Hepatic stellate cell (primary cell): ENCODE measurements at regions not wholly inside any gene's neighbourhood (a gene's known extent, or its start where the extent isn't known, plus 50 kb on each side); places are given as distances from the start of the nearest gene placed in this dataset.
"Not testable (repeated sequence)": the region's sequence is repeated elsewhere in the genome, so short reads cannot be mapped to it uniquely, and the experiment has no call there.

Experiments
- DNase-seq: peaks from one replicate; pipeline ENCODE4 v3.0.0; 2011; ENCODE audit warnings: low spot score

DNA sequence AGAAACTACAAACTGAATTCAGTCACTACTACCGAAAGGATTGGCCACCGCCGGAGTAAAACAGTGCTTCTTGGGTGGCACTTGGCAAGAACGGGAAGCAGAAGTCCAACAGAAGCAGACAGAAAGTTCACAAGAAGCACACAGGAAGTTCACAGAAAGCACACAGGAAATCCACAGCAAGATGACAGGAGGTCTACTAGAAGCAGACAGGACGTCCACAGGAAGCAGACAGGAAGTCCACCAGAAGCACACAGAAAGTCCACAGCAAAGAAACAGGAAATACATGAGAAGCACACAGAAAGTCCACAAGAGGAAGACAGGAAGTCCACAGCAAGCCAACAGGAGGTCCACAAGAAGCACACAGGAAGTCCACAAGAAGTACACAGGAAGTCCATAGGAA, 399.2 kb upstream of the AUTS2 start:
- no peak for DNase-seq

DNA sequence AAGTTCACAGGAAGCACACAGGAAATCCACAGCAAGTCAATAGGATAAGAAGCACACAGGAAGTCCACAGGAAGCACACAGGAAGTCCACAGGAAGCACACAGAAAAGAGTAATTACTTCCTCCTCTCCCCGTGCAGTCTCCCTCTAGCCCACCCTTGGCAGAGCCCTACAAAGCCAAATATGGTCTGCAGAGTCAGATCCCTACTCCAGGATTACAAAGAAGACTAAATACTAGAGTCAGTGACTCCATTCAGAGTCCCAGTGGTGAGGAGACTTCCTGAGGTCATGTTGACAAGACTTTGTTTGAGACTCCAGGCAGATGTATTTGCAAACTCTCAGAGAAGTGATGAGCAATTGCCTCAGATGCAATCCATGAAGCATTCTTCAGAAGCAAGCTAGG, 398.6 kb upstream of the AUTS2 start:
- no peak for DNase-seq

DNA sequence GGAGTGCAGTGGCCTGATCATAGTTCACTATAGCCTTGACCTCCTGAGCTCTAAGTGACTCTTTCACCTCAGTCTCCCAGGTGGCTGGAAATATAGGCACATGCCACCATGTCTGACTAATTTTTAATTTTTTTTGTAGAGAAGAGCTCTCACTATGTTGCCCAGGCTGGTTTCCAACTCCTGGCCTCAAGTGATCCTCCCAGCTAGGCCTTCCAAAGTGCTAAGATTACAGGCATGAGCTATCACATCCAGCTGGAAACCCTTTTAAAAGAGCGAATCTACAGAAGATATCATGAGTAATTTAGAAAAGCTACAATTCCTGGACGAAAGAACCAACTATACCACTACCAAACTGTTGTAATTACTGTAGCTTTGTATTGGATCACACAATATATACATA, 394.4 kb upstream of the AUTS2 start:
- DNase-seq: no peak

DNA sequence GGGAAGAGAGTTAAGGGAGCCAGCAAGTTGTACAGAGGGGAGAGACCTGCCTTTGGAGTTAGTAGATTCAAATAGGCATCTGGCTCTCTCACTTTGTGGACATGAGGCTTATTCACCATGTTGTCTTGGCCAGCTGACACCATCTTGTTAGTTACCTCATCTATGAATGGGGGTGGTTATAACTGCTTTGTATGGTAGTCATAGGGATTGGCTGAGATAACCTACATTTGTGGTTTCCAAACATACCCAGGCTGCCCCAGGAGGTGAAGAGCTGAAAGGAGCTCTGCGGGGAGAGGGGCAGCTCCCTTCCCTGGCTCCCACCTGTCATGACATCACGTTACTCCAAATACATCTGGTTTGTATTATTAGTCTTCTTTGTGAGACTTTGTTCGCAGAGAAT, 393.3 kb upstream of the AUTS2 start:
- no peak for DNase-seq

DNA sequence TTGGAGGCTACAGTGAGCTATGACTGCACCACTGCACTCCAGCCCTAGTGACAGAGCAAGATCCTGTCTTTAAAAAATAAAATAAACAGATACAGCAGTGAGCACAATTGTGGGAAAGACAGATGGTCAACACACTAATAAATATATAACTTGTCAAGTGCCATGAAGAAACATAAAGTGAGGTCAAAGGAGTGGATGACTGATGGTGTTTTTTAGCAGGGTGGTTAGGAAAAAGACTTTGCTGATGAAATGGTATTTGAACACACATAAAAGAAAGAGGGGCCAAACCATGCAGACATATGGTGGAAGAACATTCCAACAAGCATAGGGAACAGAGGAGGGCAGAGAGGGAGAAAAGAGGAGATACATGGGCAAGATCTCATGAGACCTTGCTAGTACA, 392.7 kb upstream of the AUTS2 start:
- no peak for DNase-seq

DNA sequence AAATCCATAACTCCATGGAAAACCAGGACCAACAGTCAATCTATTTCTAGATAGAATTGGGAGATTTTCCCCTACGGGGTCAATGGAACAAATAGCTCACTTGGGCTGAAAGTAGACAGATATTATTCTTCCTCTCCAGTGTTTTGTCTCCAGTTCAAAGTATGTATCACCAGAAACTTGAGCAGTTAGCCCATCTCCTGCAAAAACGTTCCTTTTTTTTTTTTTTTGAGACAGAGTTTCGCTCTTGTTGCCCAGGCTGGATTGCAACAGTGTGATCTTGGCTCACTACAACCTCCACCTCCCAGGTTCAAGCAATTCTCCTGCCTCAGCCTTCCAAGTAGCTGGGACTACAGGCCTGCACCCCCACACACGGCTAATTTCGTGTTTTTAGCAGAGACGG, 390.0 kb upstream of the AUTS2 start:
- no peak for DNase-seq

DNA sequence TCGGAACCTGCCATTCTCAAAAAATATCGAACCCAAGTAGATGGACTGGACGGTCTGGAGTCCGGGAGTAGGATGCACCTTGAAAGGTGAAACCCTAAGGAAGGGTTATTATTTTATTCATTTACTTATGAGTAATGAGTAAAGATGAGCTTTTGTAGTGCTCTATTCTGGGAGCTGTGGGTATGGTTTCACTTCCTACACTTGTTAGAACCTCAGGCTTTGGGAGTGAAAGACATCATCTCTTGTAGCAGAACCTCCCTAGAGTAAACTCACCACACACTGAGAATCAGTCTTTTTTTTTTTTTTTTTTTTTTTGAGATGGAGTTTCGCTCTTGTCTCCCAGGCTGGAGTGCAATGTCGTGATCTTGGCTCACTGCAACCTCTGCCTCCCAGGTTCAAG, 389.4 kb upstream of the AUTS2 start:
- DNase-seq: no peak

DNA sequence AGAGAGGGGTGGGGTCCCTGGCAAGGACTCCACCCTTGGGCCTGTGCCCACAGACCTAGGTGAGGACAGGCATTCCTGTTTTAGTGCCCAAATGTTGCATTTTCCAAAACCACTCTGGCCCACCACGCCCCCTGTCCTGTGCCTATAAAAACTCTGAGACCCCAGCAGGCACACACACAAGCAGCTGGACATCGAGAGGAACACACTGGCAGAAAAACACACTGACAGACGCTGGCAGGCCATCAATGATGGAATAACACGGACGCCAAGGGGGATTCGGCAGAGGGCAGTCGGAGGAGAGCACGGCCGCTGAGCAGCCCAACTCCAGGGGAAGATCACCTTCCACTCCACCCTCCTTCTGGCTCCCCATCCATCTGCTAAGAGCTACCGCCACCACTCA, 386.9 kb upstream of the AUTS2 start:
- no peak for DNase-seq

DNA sequence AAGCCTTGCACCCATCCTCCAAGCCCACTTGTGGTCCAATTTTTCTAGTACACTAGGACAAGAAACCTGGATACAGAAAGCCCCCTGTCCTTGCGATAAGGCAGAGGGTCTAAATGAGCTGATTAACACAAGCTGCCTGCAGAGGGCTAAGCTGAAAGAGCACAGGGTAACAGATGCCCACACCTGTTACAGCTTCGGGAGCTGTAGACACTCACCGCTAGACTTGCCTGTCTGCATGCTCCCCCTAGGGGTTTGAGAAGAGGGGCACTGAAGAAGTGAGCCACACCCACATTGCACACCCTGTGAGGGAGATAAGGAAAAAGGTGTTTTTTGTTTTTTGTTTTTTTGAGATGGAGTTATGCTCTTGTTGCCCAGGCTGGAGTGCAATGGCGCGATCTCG, 386.5 kb upstream of the AUTS2 start:
- DNase-seq: no peak

DNA sequence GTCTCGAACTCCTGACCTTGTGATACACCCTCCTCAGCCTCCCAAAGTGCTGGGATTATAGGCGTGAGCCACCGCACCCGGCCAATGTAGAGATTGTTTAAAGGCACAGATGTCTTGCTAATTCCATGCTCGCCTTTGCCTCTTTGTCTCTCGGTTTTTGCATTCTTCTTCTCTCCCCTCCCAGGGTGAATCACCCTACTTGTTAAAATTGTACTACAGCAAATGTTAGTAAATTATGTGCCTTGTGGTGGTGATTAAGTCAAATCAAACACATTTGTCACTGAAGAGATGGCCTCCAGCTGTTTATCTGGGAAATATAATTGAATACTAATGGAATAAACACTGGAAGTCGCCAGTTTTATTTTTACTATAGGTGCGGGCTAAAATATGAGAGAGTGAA, 384.4 kb upstream of the AUTS2 start:
- DNase-seq: no peak

DNA sequence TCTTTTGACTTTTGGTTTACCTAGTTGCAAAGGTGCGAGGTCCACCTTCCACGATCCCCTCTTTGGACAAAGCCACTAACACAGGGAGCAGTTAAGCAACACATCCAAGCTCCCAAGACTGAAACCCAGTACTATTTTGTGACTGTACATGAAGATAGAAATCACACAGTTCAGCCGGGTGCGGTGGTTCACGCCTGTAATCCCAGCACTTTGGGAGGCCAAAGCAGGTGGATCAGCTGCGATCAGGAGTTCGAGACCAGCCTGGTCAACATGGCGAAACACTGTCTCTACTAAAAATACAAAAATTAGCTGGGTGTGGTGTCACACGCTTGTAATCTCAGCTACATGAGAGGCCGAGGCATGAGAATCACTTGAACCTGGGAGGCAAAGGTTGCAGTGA, 382.8 kb upstream of the AUTS2 start:
- not testable (repeated sequence) for DNase-seq

DNA sequence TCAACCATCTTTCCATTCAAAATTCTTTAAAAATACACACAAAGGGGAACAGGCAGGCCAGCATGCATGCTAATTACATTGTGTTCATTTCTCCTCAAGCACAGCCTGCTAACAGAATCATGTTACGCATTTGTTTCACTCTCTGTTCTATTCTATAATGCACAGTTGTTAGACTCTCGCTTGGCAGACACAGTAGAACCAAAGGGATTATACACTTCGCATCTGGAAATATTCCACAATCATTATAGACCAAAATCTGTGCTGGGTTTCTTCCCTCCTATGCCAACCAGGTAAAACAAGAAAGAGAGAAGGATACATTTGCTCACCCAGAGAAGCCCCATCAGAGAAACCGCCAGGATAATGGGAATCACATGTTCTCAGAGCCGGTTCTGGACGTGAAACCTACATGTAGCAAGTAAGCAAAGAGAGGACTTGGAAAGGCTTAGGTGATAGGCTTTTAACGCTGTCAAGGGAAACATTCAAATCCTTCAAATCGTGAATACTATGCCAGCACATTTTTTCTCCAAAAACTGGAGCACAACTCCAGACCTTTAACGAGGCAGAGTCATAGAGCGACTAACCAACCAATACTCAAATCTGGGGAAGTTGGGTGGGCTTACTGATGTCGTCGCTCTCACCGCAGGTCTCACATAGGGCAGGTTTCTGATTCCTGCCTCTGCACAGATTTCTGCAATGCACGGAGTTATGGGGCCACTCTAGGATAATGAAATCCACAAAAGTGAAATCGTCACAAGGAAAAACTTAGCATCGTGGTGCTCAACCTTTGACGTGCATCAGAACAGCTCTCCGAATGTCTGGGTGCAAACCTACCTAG, 380.5 kb upstream of the AUTS2 start:
- no peak for DNase-seq

DNA sequence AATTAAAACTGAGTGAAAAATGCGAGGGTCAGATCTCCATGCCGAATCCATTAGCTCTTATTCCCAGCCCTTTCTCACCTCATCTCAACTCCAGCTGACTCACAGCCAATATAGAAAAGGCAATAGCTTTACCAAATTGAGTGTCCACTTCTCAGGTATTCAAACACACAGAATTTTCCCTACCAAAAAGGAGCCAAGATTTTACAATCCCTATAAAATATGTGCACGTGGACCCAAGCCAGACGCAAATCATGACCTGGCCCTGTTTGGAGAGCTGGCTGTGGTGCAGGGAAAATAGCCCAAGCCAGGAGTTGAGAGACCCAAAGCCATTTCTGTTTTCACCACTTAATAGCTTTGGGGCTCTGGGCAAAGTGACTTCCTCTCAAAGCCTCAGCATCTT, 379.7 kb upstream of the AUTS2 start:
- DNase-seq: no peak

DNA sequence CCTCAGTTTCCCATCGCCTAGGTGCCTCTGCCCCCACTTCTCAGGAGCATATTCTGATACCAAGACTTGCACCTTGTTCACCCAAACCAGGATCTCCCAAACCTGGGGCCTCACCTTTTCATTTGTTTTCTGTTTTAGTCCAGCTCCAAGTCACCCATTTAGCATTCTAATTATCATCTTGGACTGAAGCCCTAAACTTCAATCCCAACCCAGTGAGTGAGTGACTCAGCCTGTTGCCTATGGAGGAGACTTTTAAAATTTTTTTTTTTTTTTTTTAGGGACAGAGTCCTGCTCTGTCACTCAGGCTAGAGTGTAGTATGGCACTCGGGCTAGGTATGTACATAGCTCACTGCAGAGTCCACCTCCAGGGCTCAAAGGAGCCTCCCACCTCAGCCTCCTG, 378.9 kb upstream of the AUTS2 start:
- DNase-seq: no peak

DNA sequence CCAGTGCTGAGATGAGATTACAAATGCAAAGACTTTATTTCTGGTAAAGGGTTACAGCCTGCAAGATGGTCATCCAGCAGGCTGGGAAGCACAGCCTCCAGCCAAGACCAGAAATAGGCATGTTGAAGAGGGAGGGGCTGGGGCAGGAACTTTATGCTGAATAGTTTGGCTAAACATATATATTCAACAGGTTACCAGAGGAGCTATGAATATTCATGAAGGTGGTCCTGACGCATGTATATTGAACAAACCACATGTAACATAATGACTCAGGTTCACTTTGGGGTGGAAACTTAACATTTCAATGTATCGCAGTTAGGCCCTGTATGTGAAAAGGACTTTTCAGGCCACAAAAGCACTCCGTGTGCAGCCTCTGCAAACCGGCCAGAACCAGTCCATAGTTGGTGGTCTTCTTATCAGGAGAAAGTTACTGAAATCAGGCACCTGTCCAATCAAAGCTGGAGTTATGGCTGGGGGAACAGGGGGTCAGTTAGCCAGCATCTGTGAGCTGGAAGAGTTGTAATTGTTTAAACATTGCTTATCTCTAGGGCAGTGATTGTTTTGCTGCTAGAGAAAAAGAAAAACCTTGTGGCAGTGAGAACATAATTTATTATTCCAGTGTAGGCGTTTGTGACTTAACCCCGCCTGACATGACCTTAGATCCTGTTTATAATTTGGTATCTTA, 372.9 kb upstream of the AUTS2 start:
- DNase-seq: no peak

DNA sequence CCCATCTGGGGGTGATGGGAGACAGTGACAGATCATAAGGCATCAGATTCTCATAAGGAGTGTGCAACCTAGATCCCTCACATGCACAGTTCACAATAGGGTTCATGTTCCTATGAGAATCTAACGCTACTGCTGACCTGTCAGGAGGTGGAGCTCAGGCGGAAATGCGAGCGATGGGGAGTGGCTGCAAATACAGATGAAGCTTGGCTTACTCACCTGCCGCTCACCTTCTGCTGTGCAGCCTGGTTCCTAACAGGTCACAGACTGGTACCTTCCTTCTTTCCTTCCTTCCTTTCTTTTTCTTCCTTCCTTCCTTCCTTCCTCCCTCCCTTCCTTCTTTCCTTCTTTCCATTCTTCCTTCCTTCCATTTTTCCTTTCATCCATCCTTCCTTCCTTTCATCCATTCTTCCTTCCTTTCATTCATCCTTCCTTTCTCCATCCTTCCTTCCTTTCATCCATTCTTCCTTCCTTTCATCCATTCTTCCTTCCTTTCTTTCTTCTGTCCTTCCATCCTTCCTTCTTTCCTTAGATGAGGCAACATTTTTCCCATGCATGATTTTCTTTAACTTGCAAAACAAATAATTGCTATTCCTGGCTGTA, 370.0 kb upstream of the AUTS2 start:
- DNase-seq: no peak

DNA sequence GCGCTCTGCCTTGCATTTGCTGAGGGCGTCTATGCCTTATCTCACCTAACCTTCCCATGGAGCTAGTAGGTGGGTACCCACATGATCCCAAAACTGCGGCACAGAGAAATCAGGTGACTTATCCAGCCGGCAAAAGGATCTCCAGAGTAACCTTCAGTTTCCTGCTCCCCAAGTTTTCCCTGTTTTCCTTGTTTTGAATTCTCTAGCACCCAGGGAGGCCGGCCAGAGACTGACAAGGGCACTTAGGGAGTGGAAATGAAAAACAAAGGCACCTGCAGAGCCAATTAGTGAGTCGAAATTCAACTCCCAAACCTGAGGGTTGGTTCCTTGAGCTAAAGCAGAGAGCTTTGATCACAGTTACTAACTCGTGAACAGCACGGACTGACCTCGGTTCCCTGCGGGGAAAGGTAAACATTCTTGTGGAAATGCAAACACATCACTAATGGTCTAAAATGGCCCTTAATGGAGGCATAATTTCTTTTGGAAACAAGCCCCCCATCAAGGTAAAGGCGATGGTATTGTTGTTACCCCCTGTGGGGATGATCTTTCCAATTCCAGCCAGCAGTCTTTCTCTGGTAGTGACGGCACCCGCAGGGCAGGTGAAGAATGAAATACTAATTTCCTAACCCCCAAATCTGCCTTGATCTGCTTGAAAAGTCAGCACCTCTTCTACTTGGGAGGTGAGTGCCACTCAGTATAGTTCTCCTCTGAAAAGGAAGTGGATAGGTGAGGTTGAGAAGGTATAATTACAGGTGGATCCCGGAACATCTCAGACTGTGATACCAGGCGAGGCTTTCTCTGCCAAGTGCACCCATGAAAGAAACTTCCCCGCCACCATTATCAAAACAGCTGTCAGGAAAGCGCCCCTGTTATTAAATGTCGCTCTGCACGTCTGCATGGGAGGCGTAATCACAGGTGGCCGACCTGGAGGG, 365.6 kb upstream of the AUTS2 start:
- no peak for DNase-seq

DNA sequence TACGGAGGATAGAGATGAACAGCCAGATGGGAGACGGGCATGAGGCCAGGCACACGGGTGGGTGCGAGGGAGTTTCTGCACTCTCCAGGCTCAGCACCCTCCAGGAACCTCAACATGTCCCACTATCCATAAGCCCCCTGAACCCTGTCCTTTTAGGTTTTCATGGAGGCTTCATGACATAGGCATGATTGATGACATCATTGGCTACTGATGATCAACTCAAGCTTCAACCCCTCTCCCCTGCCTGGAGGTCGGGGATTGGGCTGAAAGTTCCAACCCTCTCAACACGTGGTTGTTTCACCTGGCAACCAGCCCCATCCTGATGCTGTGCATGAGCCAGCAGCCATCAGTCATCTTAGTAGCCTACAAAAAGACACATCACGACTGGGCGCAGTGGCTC, 360.7 kb upstream of the AUTS2 start:
- DNase-seq: no peak

DNA sequence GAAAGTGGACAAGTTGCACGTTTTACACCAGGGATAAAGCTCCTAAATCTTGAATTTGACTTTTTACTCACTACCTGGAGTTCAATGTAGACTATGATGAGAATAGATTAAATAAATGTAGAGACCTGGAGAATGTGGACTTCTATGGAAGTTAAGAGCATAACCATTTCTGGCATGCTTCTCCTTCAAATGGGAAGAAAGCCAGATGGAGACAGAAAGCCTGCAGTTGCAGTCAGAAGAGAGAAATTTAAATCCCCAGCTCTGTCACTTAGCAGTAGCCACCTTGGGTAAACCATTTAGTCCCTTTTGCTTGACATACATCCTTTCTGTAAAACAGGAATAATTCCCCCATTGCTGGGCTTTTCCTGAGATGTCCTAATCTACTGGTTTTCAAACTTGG, 355.3 kb upstream of the AUTS2 start:
- no peak for DNase-seq

DNA sequence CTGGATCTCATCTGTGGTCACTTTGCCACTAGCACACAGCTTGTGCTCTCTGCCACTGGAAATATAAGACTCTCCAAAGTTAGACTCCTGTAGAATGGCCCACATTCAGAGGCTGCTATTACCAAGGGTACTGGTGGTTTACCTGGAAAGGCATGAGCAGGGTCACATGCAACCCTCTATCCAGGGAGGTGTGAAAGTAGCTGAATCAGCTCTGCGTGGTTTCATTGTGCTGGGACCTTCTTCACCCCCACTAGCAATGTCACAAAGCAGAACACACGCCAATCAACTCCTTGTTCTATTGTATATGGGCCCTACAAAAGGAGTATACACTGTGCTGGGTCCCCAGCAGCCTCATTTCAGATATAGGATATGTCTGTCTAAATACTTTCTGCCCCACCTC, 353.6 kb upstream of the AUTS2 start:
- DNase-seq: no peak

DNA sequence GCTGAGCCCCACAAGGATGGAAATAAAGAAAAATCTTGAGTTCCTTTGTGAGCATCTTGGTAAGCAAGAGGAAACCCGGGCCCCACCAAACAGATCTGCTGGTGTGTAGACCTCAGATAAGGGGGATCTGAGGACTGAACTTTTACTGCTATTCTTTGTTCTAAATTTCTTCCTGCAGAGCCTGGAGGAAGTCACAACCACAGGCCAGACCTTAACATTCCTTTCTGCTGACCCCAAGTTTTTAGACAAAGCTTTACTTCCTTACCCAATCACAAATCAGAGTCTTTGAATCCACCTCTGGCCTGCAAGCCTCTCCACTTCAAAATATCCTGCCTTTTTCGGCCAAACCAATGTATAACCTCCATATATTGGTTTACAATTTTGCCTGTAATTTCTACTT, 352.6 kb upstream of the AUTS2 start:
- no peak for DNase-seq

DNA sequence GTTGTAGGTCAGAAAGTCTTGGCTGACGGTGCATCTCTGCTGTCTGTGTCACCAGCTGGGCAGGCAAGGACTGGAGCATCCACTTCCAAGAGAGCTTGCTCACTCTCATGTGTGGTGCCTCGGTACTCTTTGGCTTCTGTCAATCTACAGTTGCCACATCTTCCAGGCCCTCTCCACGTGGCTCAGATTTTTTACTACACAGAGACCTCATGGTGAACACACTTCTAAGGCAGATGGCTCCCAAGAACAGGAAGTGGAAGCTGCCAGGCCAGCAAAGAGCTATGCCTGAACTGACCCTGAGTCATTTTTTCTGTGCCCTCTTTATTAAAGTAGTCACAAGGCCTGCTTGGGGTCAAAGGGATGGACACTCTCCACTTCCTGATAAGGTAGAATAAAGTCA, 351.5 kb upstream of the AUTS2 start:
- no peak for DNase-seq
